ENCODE measurements at regions not wholly inside any gene's neighbourhood (a gene's known extent, or its start where the extent isn't known, plus 50 kb on each side); places are given as distances from the start of the nearest gene placed in this dataset.

DNA sequence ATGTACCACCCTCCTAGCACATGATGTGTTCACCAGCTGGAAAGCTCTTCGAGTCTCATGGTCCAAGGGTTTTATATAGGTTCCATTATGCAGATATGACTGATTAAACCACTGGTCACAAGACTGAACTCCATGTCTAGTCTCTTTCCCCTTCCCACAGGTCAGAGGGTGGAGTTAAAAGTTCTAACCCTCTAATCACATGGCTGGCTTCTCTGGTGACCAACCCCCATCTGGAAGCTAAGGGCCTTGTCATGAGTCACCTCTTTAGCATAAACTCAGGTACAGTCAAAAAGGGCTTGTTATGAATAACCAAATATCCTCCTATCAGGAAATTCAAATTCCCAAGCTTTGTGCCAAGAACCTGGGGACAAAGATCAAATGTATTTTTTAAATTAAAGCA, 52.0 kb upstream of the KLHL31 start:
- Histone ChIP-seq H3K4me2 (no peak overlapping the region), H3K27ac (no peak overlapping the region), H3K9me3 (no peaks in the 10 kb centered on the region), H3K4me1 (no peaks in the 10 kb centered on the region), H3K4me3 (no peak overlapping the region)
- ATAC-seq: no peak
- FAIRE-seq: no peak
- no peak for DNase-seq (ENCODE audit: low read depth in 1 of 2, low spot score in 1 of 2)
- ChIA-PET POLR2A (no interaction called here), CTCF (interaction anchor here (0.6 to 4.0 kb wide), 6 partner anchors 8 to 782 kb away, joined by 4 to 37 read pairs (median 8); no protein-coding TSS in a partner anchor)
- WGBS (ENCODE audit: missing lambda C conversion rate): 18% methylated on average over 1 of the region's 1 CpG
- TF ChIP-seq, protein P1, sequence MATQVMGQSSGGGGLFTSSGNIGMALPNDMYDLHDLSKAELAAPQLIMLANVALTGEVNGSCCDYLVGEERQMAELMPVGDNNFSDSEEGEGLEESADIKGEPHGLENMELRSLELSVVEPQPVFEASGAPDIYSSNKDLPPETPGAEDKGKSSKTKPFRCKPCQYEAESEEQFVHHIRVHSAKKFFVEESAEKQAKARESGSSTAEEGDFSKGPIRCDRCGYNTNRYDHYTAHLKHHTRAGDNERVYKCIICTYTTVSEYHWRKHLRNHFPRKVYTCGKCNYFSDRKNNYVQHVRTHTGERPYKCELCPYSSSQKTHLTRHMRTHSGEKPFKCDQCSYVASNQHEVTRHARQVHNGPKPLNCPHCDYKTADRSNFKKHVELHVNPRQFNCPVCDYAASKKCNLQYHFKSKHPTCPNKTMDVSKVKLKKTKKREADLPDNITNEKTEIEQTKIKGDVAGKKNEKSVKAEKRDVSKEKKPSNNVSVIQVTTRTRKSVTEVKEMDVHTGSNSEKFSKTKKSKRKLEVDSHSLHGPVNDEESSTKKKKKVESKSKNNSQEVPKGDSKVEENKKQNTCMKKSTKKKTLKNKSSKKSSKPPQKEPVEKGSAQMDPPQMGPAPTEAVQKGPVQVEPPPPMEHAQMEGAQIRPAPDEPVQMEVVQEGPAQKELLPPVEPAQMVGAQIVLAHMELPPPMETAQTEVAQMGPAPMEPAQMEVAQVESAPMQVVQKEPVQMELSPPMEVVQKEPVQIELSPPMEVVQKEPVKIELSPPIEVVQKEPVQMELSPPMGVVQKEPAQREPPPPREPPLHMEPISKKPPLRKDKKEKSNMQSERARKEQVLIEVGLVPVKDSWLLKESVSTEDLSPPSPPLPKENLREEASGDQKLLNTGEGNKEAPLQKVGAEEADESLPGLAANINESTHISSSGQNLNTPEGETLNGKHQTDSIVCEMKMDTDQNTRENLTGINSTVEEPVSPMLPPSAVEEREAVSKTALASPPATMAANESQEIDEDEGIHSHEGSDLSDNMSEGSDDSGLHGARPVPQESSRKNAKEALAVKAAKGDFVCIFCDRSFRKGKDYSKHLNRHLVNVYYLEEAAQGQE (IDR thresholded peaks at IDR 0.05): no peak
- no peak for TF ChIP-seq TFCP2L1 (CRISPR knock-in tag; IDR thresholded peaks at IDR 0.05)
- no peak for TF ChIP-seq KDM5A (IDR thresholded peaks at IDR 0.05)
- TF ChIP-seq HMGXB4 (CRISPR knock-in tag; IDR thresholded peaks at IDR 0.05; ENCODE audit: borderline replicate concordance): no peak
- TF ChIP-seq, protein P2, sequence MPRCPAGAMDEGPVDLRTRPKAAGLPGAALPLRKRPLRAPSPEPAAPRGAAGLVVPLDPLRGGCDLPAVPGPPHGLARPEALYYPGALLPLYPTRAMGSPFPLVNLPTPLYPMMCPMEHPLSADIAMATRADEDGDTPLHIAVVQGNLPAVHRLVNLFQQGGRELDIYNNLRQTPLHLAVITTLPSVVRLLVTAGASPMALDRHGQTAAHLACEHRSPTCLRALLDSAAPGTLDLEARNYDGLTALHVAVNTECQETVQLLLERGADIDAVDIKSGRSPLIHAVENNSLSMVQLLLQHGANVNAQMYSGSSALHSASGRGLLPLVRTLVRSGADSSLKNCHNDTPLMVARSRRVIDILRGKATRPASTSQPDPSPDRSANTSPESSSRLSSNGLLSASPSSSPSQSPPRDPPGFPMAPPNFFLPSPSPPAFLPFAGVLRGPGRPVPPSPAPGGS (IDR thresholded peaks at IDR 0.05): no peak
- no peak for TF ChIP-seq RFX5 (IDR thresholded peaks at IDR 0.05)
- TF ChIP-seq JUNB (IDR thresholded peaks at IDR 0.05): no peak

DNA sequence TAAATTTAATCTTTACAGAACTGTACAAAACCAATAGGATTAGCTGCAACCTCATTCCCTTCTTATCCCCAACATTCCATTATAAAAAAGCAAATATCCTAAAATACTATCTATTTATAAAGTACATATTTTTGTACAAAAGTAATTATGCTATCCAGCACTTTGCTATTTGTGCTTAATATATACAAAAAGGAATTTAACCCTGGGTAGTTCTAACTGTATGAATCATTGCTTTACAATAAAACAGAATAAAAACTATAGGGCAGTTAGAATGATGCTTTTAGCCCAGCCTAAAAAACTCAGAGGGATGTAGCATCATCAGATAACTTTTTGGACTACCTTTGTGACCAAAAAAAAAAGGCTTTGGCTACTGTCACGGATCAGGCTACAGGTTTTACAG, 49.9 kb upstream of the KLHL31 start:
- DNase-seq (ENCODE audit: low read depth in 1 of 2, low spot score in 1 of 2): no peak
- no peak for ATAC-seq
- TF ChIP-seq CEBPB (IDR thresholded peaks at IDR 0.05) (no peak), KDM1A (IDR thresholded peaks at IDR 0.05; ENCODE audit: low read depth) (no peak), E2F6 (IDR thresholded peaks at IDR 0.05; ENCODE audit: borderline replicate concordance, low read depth) (no peak), SREBF2 (IDR thresholded peaks at IDR 0.05) (no peak), JUNB (IDR thresholded peaks at IDR 0.05) (no peak), NPAS2 (CRISPR knock-in tag; IDR thresholded peaks at IDR 0.05; ENCODE audit: borderline replicate concordance) (no peak), HOXB5 (CRISPR knock-in tag; IDR thresholded peaks at IDR 0.05) (no peak), NFE2L2 (conservative IDR thresholded peaks at IDR 0.05; ENCODE audit: low read length) (no peak), RCOR1 (IDR thresholded peaks at IDR 0.05; ENCODE audit: low read depth, low read length) (no peak)
- TF ChIP-seq, protein P2 (IDR thresholded peaks at IDR 0.05): no peak
- TF ChIP-seq, protein P3, sequence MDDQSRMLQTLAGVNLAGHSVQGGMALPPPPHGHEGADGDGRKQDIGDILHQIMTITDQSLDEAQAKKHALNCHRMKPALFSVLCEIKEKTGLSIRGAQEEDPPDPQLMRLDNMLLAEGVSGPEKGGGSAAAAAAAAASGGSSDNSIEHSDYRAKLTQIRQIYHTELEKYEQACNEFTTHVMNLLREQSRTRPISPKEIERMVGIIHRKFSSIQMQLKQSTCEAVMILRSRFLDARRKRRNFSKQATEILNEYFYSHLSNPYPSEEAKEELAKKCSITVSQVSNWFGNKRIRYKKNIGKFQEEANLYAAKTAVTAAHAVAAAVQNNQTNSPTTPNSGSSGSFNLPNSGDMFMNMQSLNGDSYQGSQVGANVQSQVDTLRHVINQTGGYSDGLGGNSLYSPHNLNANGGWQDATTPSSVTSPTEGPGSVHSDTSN (IDR thresholded peaks at IDR 0.05): no peak
- WGBS (ENCODE audit: missing lambda C conversion rate): 29% methylated on average over 1 of the region's 1 CpG
- H3K4me3 ChIP-seq: no peak overlapping the region
- no peak overlapping the region for H3K27ac ChIP-seq
- CTCF ChIA-PET: interaction anchor here (1.3 to 3.4 kb wide), 4 partner anchors 9 to 223 kb away, joined by 3 to 13 read pairs (median 4); no protein-coding TSS in a partner anchor
- no peaks in the 10 kb centered on the region for H3K4me1 ChIP-seq
- POLR2A ChIA-PET: no interaction called here
- no peaks in the 10 kb centered on the region for H3K9me3 ChIP-seq
- H3K4me2 ChIP-seq: no peak overlapping the region
- FAIRE-seq: no peak

Data from A549 (cell line).